Trophoblast cell (in vitro differentiated cells and primary cell): ENCODE measurements at regions not wholly inside any gene's neighbourhood (a gene's known extent, or its start where the extent isn't known, plus 50 kb on each side); places are given as distances from the start of the nearest gene placed in this dataset.

ENCODE experiments used
- DNase-seq, 2 donors: peaks; one replicate each; pipeline ENCODE4 v3.0.0-alpha.2; 2016
- H2AFZ ChIP-seq: 2 replicates; pipeline ENCODE4 v1.6.1; 2013; ENCODE audit warnings: low read length, moderate library complexity, mild to moderate bottlenecking; ENCODE audit not compliant: insufficient read depth, poor library complexity
- H2AK5ac ChIP-seq: 2 replicates; pipeline ENCODE4 v1.6.1; 2013; ENCODE audit warnings: mild to moderate bottlenecking, low read length
- H2BK120ac ChIP-seq: 2 replicates; pipeline ENCODE4 v1.6.1; 2013; ENCODE audit warnings: low read length, mild to moderate bottlenecking, moderate library complexity; ENCODE audit not compliant: insufficient read depth, poor library complexity
- H2BK12ac ChIP-seq: 2 replicates; pipeline ENCODE4 v1.6.1; 2013; ENCODE audit warnings: mild to moderate bottlenecking, low read length, moderate library complexity
- H2BK5ac ChIP-seq: 2 replicates; pipeline ENCODE4 v1.6.1; 2013; ENCODE audit warnings: low read length, low read depth, moderate library complexity, mild to moderate bottlenecking; ENCODE audit not compliant: poor library complexity
- H3K14ac ChIP-seq: 2 replicates; pipeline ENCODE4 v1.6.1; 2013; ENCODE audit warnings: mild to moderate bottlenecking, low read length
- H3K18ac ChIP-seq: 2 replicates; pipeline ENCODE4 v1.6.1; 2013; ENCODE audit warnings: mild to moderate bottlenecking, low read length
- H3K23ac ChIP-seq: 2 replicates; pipeline ENCODE4 v1.6.1; 2013; ENCODE audit warnings: low read length
- H3K27ac ChIP-seq: 2 replicates; pipeline ENCODE4 v1.5.1; 2013; ENCODE audit warnings: low read depth, mild to moderate bottlenecking, inconsistent platforms, low read length, moderate library complexity
- H3K27me3 ChIP-seq: 2 replicates; pipeline ENCODE4 v1.6.1; 2013; ENCODE audit warnings: inconsistent platforms, mild to moderate bottlenecking, low read length, moderate library complexity; ENCODE audit not compliant: insufficient read depth
- H3K36me3 ChIP-seq, 2 experiments: 1 replicate in 1 of 2; 2 replicates in 1 of 2; pipeline ENCODE4 v1.6.1; 2013; ENCODE audit warnings: low read length in 2 of 2, mild to moderate bottlenecking in 2 of 2, moderate library complexity in 1 of 2; ENCODE audit not compliant: insufficient read depth in 2 of 2, control insufficient read depth in 1 of 2
- H3K4ac ChIP-seq: 2 replicates; pipeline ENCODE4 v1.6.1; 2013; ENCODE audit warnings: low read depth, mild to moderate bottlenecking, low read length, moderate library complexity
- H3K4me1 ChIP-seq, 2 experiments: 1 replicate in 1 of 2; 2 replicates in 1 of 2; pipeline ENCODE4 v1.6.1; 2013; ENCODE audit warnings: low read length in 2 of 2, mild to moderate bottlenecking in 2 of 2, moderate library complexity in 1 of 2; ENCODE audit not compliant: insufficient read depth in 2 of 2, control insufficient read depth in 1 of 2
- H3K4me2 ChIP-seq: 2 replicates; pipeline ENCODE4 v1.6.1; 2013; ENCODE audit warnings: inconsistent platforms, mild to moderate bottlenecking, low read length, moderate library complexity
- H3K4me3 ChIP-seq: 2 replicates; pipeline ENCODE4 v1.5.1; 2013; ENCODE audit warnings: mild to moderate bottlenecking, low read depth, low read length, inconsistent platforms
- H3K79me1 ChIP-seq: one replicate; pipeline ENCODE4 v1.6.1; 2013; ENCODE audit warnings: low read length
- H3K79me2 ChIP-seq: 2 replicates; pipeline ENCODE4 v1.6.1; 2013; ENCODE audit warnings: low read length, mild to moderate bottlenecking; ENCODE audit not compliant: control insufficient read depth, insufficient read depth, poor library complexity
- H3K9ac ChIP-seq: 2 replicates; pipeline ENCODE4 v1.6.1; 2013; ENCODE audit warnings: mild to moderate bottlenecking, low read length
- H3K9me3 ChIP-seq: 2 replicates; pipeline ENCODE4 v1.6.1; 2013; ENCODE audit warnings: low read depth, mild to moderate bottlenecking, control low read depth, inconsistent platforms, low read length; ENCODE audit not compliant: insufficient read depth
- H4K12ac ChIP-seq: 2 replicates; pipeline ENCODE4 v1.6.1; 2013; ENCODE audit warnings: low read depth, mild to moderate bottlenecking, low read length, moderate library complexity
- H4K8ac ChIP-seq: 2 replicates; pipeline ENCODE4 v1.6.1; 2013; ENCODE audit warnings: low read depth, mild to moderate bottlenecking, low read length, moderate library complexity
- H4K91ac ChIP-seq: one replicate; pipeline ENCODE4 v1.6.1; 2013; ENCODE audit warnings: low read depth, mild to moderate bottlenecking, low read length, moderate library complexity
- WGBS: extraction: QIAGEN DNeasy Blood & Tissue Kit; methylation state at CpG from one replicate; pipeline ENCODE4 v1.1.7; 2013; ENCODE audit warnings: missing lambda C conversion rate; ENCODE audit not compliant: insufficient read length, insufficient coverage; ENCODE audit errors: extremely low coverage; 5-methylcytosine and 5-hydroxymethylcytosine counted together

GRCh38 chr4:53813998-53814397, 222.7 kb upstream of the LNX1 start:
- Histone ChIP-seq H3K27me3 (no peaks in the 10 kb centered on the region), H3K36me3 (no peaks in the 10 kb centered on the region), H3K79me2 (no peaks in the 10 kb centered on the region), H3K4me3 (no peak overlapping the region), H3K4ac (no peak overlapping the region), H3K4me1 (peaks cover 2 to 3% of the 10 kb centered on the region in 2 experiments), H2BK5ac (no peak overlapping the region), H4K8ac (no peak overlapping the region), H2BK120ac (no peak overlapping the region), H2BK12ac (no peak overlapping the region), H3K23ac (no peak overlapping the region), H3K27ac (no peak overlapping the region), H4K12ac (no peak overlapping the region), H3K9ac (no peak overlapping the region), H3K79me1 (no peaks in the 10 kb centered on the region), H3K9me3 (no peaks in the 10 kb centered on the region), H3K14ac (no peak overlapping the region), H3K4me2 (no peak overlapping the region), H3K18ac (no peak overlapping the region), H4K91ac (no peak overlapping the region), H2AK5ac (no peak overlapping the region), H2AFZ (no peak overlapping the region)
- no CpG with 5 or more reads among the region's 4 CpGs for WGBS
- no peak for DNase-seq

GRCh38 chr4:53810643-53811042, 219.4 kb upstream of the LNX1 start:
- H3K9ac ChIP-seq, result no peak overlapping the region
- WGBS, result no CpG with 5 or more reads among the region's 4 CpGs
- no peaks in the 10 kb centered on the region for H3K27me3 ChIP-seq
- no peaks in the 10 kb centered on the region for H3K9me3 ChIP-seq
- no peak overlapping the region for H4K8ac ChIP-seq
- no peak overlapping the region for H3K18ac ChIP-seq
- no peak overlapping the region for H4K91ac ChIP-seq
- DNase-seq, result no peak
- H3K4me2 ChIP-seq, result no peak overlapping the region
- H3K4ac ChIP-seq, result no peak overlapping the region
- H3K36me3 ChIP-seq, result no peaks in the 10 kb centered on the region
- H3K4me1 ChIP-seq, result no peaks in the 10 kb centered on the region
- H3K4me3 ChIP-seq, result no peak overlapping the region
- H3K27ac ChIP-seq, result no peak overlapping the region
- no peak overlapping the region for H4K12ac ChIP-seq
- no peak overlapping the region for H3K14ac ChIP-seq
- no peak overlapping the region for H2AFZ ChIP-seq
- H3K23ac ChIP-seq, result no peak overlapping the region
- no peaks in the 10 kb centered on the region for H3K79me1 ChIP-seq
- H2AK5ac ChIP-seq, result no peak overlapping the region
- H2BK5ac ChIP-seq, result no peak overlapping the region
- H3K79me2 ChIP-seq, result no peaks in the 10 kb centered on the region
- H2BK12ac ChIP-seq, result no peak overlapping the region
- no peak overlapping the region for H2BK120ac ChIP-seq

GRCh38 chr4:53809816-53810215, 218.5 kb upstream of the LNX1 start:
- no peaks in the 10 kb centered on the region for H3K79me1 ChIP-seq
- H2BK12ac ChIP-seq, result no peak overlapping the region
- H3K14ac ChIP-seq, result no peak overlapping the region
- H3K36me3 ChIP-seq, result no peaks in the 10 kb centered on the region
- no peaks in the 10 kb centered on the region for H3K4me1 ChIP-seq
- no peak overlapping the region for H3K4me2 ChIP-seq
- no peak for DNase-seq
- H2AFZ ChIP-seq, result no peak overlapping the region
- H3K27ac ChIP-seq, result no peak overlapping the region
- H2BK120ac ChIP-seq, result no peak overlapping the region
- no peak overlapping the region for H4K8ac ChIP-seq
- no peak overlapping the region for H2BK5ac ChIP-seq
- no CpG with 5 or more reads among the region's 3 CpGs for WGBS
- no peak overlapping the region for H4K91ac ChIP-seq
- no peak overlapping the region for H3K4me3 ChIP-seq
- no peak overlapping the region for H3K23ac ChIP-seq
- no peak overlapping the region for H4K12ac ChIP-seq
- H3K9me3 ChIP-seq, result no peaks in the 10 kb centered on the region
- H3K9ac ChIP-seq, result no peak overlapping the region
- no peak overlapping the region for H3K18ac ChIP-seq
- no peaks in the 10 kb centered on the region for H3K27me3 ChIP-seq
- H2AK5ac ChIP-seq, result no peak overlapping the region
- no peak overlapping the region for H3K4ac ChIP-seq
- no peaks in the 10 kb centered on the region for H3K79me2 ChIP-seq

GRCh38 chr4:53805291-53805690, 214.0 kb upstream of the LNX1 start:
- Histone ChIP-seq H3K79me1 (no peaks in the 10 kb centered on the region), H3K27me3 (no peaks in the 10 kb centered on the region), H4K12ac (no peak overlapping the region), H3K36me3 (no peaks in the 10 kb centered on the region), H3K9me3 (no peaks in the 10 kb centered on the region), H3K18ac (no peak overlapping the region), H3K4ac (no peak overlapping the region), H3K14ac (no peak overlapping the region), H2BK12ac (no peak overlapping the region), H3K4me2 (no peak overlapping the region), H2BK120ac (no peak overlapping the region), H2AK5ac (no peak overlapping the region), H3K23ac (no peak overlapping the region), H3K79me2 (no peaks in the 10 kb centered on the region), H3K9ac (no peak overlapping the region), H3K4me3 (no peak overlapping the region), H3K27ac (no peak overlapping the region), H2BK5ac (no peak overlapping the region), H4K91ac (no peak overlapping the region), H4K8ac (no peak overlapping the region), H2AFZ (no peak overlapping the region), H3K4me1 (no peaks in the 10 kb centered on the region)
- WGBS, result no CpG with 5 or more reads among the region's 5 CpGs
- DNase-seq, result no peak
